ENCODE measurements at regions not wholly inside any gene's neighbourhood (a gene's known extent, or its start where the extent isn't known, plus 50 kb on each side); places are given as distances from the start of the nearest gene placed in this dataset.

DNA sequence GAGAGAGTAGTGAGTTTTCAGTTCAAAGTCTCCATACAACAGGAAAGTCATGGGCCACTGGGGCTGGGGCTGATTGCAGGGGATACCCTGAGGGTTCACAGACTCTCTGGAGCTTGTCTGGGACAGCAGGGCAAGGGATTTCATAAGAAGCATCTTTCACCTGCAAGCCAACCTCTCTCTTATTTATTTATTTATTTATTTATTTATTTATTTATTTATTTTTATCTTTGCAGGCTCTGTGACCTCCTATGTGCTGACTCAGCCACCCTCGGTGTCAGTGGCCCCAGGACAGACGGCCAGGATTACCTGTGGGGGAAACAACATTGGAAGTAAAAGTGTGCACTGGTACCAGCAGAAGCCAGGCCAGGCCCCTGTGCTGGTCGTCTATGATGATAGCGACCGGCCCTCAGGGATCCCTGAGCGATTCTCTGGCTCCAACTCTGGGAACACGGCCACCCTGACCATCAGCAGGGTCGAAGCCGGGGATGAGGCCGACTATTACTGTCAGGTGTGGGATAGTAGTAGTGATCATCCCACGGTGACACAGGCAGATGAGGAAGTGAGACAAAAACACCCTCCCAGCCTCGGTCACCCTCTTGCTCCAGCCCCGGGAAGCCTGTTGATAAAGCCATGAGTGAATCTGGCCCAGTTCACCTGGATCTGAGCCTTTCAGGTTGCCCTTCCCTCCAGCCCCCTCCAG, 68.4 kb downstream of the GGTLC2 start:
- Histone ChIP-seq H3K36me3 (ENCODE audit: control insufficient read depth, insufficient read depth, low read length) (no peaks in the 10 kb centered on the region), H3K27me3 (ENCODE audit: control insufficient read depth, insufficient read depth, low read length) (no peaks in the 10 kb centered on the region; the same call in 1 of the 2 replicates), H3K4me3 (ENCODE audit: low read depth, low read length) (no peak overlapping the region)
- DNase-seq (ENCODE audit: low read depth): no peak
- POLR2A ChIA-PET: no interaction called here
- TF ChIP-seq, protein P1, sequence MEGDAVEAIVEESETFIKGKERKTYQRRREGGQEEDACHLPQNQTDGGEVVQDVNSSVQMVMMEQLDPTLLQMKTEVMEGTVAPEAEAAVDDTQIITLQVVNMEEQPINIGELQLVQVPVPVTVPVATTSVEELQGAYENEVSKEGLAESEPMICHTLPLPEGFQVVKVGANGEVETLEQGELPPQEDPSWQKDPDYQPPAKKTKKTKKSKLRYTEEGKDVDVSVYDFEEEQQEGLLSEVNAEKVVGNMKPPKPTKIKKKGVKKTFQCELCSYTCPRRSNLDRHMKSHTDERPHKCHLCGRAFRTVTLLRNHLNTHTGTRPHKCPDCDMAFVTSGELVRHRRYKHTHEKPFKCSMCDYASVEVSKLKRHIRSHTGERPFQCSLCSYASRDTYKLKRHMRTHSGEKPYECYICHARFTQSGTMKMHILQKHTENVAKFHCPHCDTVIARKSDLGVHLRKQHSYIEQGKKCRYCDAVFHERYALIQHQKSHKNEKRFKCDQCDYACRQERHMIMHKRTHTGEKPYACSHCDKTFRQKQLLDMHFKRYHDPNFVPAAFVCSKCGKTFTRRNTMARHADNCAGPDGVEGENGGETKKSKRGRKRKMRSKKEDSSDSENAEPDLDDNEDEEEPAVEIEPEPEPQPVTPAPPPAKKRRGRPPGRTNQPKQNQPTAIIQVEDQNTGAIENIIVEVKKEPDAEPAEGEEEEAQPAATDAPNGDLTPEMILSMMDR (IDR thresholded peaks at IDR 0.05; ENCODE audit: insufficient read depth, low read depth, low read length): no peak
- CTCF ChIA-PET: interaction anchor here (1.2 to 1.7 kb wide), 3 partner anchors 9 to 46 kb away, joined by 4 to 7 read pairs (median 6); no protein-coding TSS in a partner anchor

DNA sequence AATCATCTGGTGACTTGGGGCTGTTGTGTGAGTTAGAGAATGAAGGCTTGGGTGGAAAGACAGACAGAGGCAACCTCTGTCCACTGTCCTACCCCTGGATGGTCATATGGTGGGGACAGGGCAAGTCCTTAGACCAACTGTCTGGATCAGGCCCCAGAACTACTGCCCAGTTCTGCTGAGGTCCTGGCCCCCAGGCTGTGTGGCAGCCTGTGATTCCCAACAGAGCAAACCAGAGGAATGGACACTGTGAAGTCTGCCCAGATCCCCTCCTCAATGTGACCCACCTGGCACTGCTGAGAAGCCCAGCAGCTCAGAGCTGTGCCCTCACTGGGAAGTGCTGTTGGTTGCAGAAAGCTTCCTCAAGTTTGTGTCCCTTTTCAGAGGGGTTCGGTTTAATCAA, 69.0 kb downstream of the GGTLC2 start:
- no peaks in the 10 kb centered on the region; the same call in 1 of the 2 replicates for H3K27me3 ChIP-seq (ENCODE audit: control insufficient read depth, insufficient read depth, low read length)
- no peak for DNase-seq (ENCODE audit: low read depth)
- H3K4me3 ChIP-seq (ENCODE audit: low read depth, low read length): no peak overlapping the region
- CTCF ChIA-PET: no interaction called here
- no peaks in the 10 kb centered on the region for H3K36me3 ChIP-seq (ENCODE audit: control insufficient read depth, insufficient read depth, low read length)
- POLR2A ChIA-PET: no interaction called here
- TF ChIP-seq, protein P1 (IDR thresholded peaks at IDR 0.05; ENCODE audit: insufficient read depth, low read depth, low read length): no peak

DNA sequence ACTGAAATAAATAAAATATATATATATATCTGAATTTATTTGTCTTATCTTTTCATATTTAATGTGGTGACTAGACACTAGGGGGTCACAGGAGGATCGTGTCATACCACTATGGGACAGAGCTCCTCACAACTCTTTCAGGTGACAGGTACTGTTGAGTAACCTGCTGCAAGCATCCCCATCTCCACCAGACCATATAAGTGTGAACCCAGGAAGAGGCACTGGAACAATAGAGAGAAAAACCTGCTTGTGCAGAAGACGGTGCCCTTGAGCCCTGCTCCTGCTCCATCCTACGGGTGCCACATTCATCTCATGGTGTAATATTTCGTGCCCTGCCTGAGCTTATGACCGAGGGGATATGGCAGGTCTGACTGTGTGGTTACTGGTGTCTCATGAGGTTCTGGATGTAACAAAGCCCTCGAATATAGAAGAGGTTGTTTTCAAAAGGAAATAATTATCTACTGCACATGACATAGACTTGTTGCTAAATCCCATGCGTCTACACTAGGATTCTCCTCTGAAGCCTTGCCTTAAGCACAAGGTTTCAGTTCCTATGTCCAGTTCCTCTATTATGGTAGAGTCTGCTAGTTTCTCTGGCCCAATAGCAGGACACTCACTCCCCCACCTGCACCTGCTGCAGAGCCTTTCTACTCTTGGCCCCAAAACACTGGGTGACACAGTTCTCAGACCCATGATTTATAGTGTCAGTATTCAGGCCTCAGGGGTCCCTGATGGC, 70.4 kb downstream of the GGTLC2 start:
- POLR2A ChIA-PET: no interaction called here
- TF ChIP-seq, protein P1 (IDR thresholded peaks at IDR 0.05; ENCODE audit: insufficient read depth, low read depth, low read length): no peak
- Histone ChIP-seq H3K36me3 (ENCODE audit: control insufficient read depth, insufficient read depth, low read length) (no peaks in the 10 kb centered on the region), H3K27me3 (ENCODE audit: control insufficient read depth, insufficient read depth, low read length) (no peaks in the 10 kb centered on the region; the same call in 1 of the 2 replicates), H3K4me3 (ENCODE audit: low read depth, low read length) (no peak overlapping the region)
- no peak for DNase-seq (ENCODE audit: low read depth)
- CTCF ChIA-PET: interaction anchor here (0.6 to 0.9 kb wide), 2 partner anchors 127 to 420 kb away, joined by 3 read pairs; no protein-coding TSS in a partner anchor

DNA sequence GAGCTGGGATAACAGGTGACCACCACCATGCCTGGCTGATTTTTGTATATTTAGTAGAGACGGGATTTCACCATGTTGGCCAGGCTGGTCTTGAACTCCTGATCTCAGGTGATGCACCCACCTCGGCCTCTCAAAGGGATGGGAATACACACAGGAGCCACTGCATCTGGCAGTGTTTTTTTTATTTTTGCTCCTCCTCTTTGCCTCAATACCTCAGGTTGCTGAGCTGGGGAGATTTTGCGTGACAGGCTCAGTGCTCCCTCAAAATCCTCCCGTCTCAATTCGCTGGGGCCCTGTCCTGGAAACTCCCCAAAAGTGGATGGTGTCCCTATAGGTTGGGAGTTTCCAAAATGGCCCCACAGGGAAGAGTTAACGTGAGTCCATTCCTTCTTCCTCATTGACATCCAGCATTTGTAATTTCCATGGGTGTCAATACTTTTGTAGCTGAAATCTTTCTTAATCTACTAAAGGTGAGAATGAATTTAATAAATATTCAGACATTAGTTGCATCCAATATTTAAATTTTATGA, 71.8 kb downstream of the GGTLC2 start:
- Histone ChIP-seq H3K36me3 (ENCODE audit: control insufficient read depth, insufficient read depth, low read length) (no peaks in the 10 kb centered on the region), H3K4me3 (ENCODE audit: low read depth, low read length) (no peak overlapping the region), H3K27me3 (ENCODE audit: control insufficient read depth, insufficient read depth, low read length) (no peaks in the 10 kb centered on the region; the same call in 1 of the 2 replicates)
- CTCF ChIA-PET: interaction anchor here (0.9 to 1.2 kb wide), 2 partner anchors 50 to 129 kb away, joined by 3 to 4 read pairs; no protein-coding TSS in a partner anchor
- POLR2A ChIA-PET: no interaction called here
- TF ChIP-seq, protein P1 (IDR thresholded peaks at IDR 0.05; ENCODE audit: insufficient read depth, low read depth, low read length): no peak
- DNase-seq (ENCODE audit: low read depth): no peak

DNA sequence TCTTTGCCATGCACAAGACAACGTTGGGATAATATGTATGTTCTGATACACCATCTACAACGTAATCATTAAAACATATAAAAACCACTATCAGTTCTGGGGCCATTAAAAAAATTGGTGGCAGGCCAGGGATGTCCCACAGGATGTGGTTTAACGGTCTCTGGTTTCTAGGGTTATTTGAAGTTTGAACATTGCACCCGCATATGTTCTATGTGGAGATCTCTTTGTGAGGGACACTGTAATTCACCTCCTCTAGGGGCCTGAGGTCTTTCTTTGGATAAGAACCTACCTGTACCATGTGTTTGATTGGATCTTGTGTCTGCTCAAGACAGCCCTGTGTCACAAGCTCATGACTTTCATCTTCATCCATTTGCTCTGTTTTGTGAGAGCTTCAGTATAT, 73.2 kb downstream of the GGTLC2 start:
- Histone ChIP-seq H3K4me3 (ENCODE audit: low read depth, low read length) (no peak overlapping the region), H3K36me3 (ENCODE audit: control insufficient read depth, insufficient read depth, low read length) (no peaks in the 10 kb centered on the region), H3K27me3 (ENCODE audit: control insufficient read depth, insufficient read depth, low read length) (no peaks in the 10 kb centered on the region; the same call in 1 of the 2 replicates)
- CTCF ChIA-PET: interaction anchor here (2.3 kb wide), 1 partner anchor 8 kb away, joined by 9 read pairs; no protein-coding TSS in a partner anchor
- POLR2A ChIA-PET: no interaction called here
- no peak for DNase-seq (ENCODE audit: low read depth)
- TF ChIP-seq, protein P1 (IDR thresholded peaks at IDR 0.05; ENCODE audit: insufficient read depth, low read depth, low read length): no peak
